Liver (tissue), 8 donors: ENCODE measurements at regions not wholly inside any gene's neighbourhood (a gene's known extent, or its start where the extent isn't known, plus 50 kb on each side); places are given as distances from the start of the nearest gene placed in this dataset.

Source experiments
- DNase-seq: peaks from one replicate; pipeline ENCODE4 v3.0.0-alpha.2; 2017; ENCODE audit warnings: low spot score
- H3K27ac ChIP-seq, 2 donors: one replicate each; pipeline ENCODE4 v1.7.0; 2013; ENCODE audit warnings: inconsistent platforms in 2 of 2, low read length in 2 of 2, control low read depth in 1 of 2, low read depth in 1 of 2, mild to moderate bottlenecking in 1 of 2
- H3K27me3 ChIP-seq, 4 donors: one replicate each; pipeline versions ENCODE4 v1.6.1 to v1.7.0; 2013; ENCODE audit warnings: low read length in 3 of 4, inconsistent platforms in 1 of 4, mild to moderate bottlenecking in 1 of 4, moderate library complexity in 1 of 4; ENCODE audit not compliant: control insufficient read depth in 4 of 4, insufficient read depth in 4 of 4
- H3K36me3 ChIP-seq, 4 donors: one replicate each; pipeline versions ENCODE4 v1.6.1 to v1.7.0; 2013; ENCODE audit warnings: low read length in 3 of 4, mild to moderate bottlenecking in 3 of 4, low read depth in 1 of 4, moderate library complexity in 1 of 4; ENCODE audit not compliant: control insufficient read depth in 4 of 4, insufficient read depth in 3 of 4
- H3K4me1 ChIP-seq, 4 donors: one replicate each; pipeline versions ENCODE4 v1.6.1 to v1.7.0; 2013; ENCODE audit warnings: low read length in 3 of 4, mild to moderate bottlenecking in 3 of 4, moderate library complexity in 1 of 4; ENCODE audit not compliant: control insufficient read depth in 4 of 4, insufficient read depth in 4 of 4
- H3K4me3 ChIP-seq, 3 donors: one replicate each; pipeline versions ENCODE4 v1.6.1 to v1.7.0; 2013; ENCODE audit warnings: low read length in 3 of 3, control low read depth in 1 of 3, low read depth in 1 of 3, mild to moderate bottlenecking in 1 of 3
- H3K9ac ChIP-seq, 2 donors: one replicate each; pipeline ENCODE4 v1.7.0; 2013; ENCODE audit warnings: low read length in 2 of 2, mild to moderate bottlenecking in 2 of 2, moderate library complexity in 2 of 2, control low read depth in 1 of 2, low read depth in 1 of 2
- H3K9me3 ChIP-seq, 4 donors: one replicate each; pipeline versions ENCODE4 v1.6.1 to v1.7.0; 2013; ENCODE audit warnings: low read length in 3 of 4; ENCODE audit not compliant: control insufficient read depth in 4 of 4
- CTCF ChIP-seq: fragments of 150-350 bp; IDR thresholded peaks from 2 replicates; pipeline ENCODE4 v1.5.1; 2017; ENCODE audit warnings: improper control_type of control experiment, low read depth, low read length; ENCODE audit not compliant: missing input control
- EGR1 ChIP-seq, 2 donors: IDR thresholded peaks; 2 replicates each; pipeline ENCODE4 v1.6.1; 2016 to 2018; ENCODE audit warnings: antibody characterized with exemption in 2 of 2, low read depth in 2 of 2
- FOXA1 ChIP-seq: IDR thresholded peaks from 2 replicates; pipeline ENCODE4 v1.6.1; 2016; ENCODE audit warnings: antibody characterized with exemption
- FOXA2 ChIP-seq: IDR thresholded peaks from 2 replicates; pipeline ENCODE4 v1.6.1; 2016; ENCODE audit warnings: antibody characterized with exemption
- GABPA ChIP-seq, 2 donors: IDR thresholded peaks in 1 of 2; conservative IDR thresholded peaks in 1 of 2; 2 replicates each; pipeline ENCODE4 v1.6.1; 2016; ENCODE audit warnings: antibody characterized with exemption in 2 of 2, mild to moderate bottlenecking in 1 of 2, moderate library complexity in 1 of 2
- HNF4A ChIP-seq, 2 donors: conservative IDR thresholded peaks; 2 replicates each; pipeline ENCODE4 v1.6.1; 2016; ENCODE audit warnings: antibody characterized with exemption in 2 of 2, mild to moderate bottlenecking in 2 of 2
- HNF4G ChIP-seq: IDR thresholded peaks from 2 replicates; pipeline ENCODE4 v1.6.1; 2016; ENCODE audit warnings: antibody characterized with exemption
- JUND ChIP-seq, 2 donors: IDR thresholded peaks; 2 replicates each; pipeline ENCODE4 v1.6.1; 2016; ENCODE audit warnings: antibody characterized with exemption in 2 of 2
- MAX ChIP-seq: IDR thresholded peaks from 2 replicates; pipeline ENCODE4 v1.6.1; 2016; ENCODE audit warnings: antibody characterized with exemption
- NR2F2 ChIP-seq: IDR thresholded peaks from 2 replicates; pipeline ENCODE4 v1.6.1; 2016; ENCODE audit warnings: antibody characterized with exemption
- RAD21 ChIP-seq, 2 donors: IDR thresholded peaks; 2 replicates each; pipeline ENCODE4 v1.6.1; 2016; ENCODE audit warnings: antibody characterized with exemption in 2 of 2, mild to moderate bottlenecking in 2 of 2
- RXRA ChIP-seq, 2 donors: IDR thresholded peaks; 2 replicates each; pipeline ENCODE4 v1.6.1; 2017 to 2018; ENCODE audit warnings: antibody characterized with exemption in 2 of 2, mild to moderate bottlenecking in 1 of 2
- SP1 ChIP-seq: IDR thresholded peaks from 2 replicates; pipeline ENCODE4 v1.6.1; 2018; ENCODE audit warnings: antibody characterized with exemption, mild to moderate bottlenecking
- TAF1 ChIP-seq: conservative IDR thresholded peaks from 2 replicates; pipeline ENCODE4 v1.6.1; 2016; ENCODE audit warnings: antibody characterized with exemption, mild to moderate bottlenecking
- WGBS: extraction: QIAGEN DNeasy Blood & Tissue Kit; methylation state at CpG from one replicate; pipeline ENCODE4 v1.1.7; 2013; 5-methylcytosine and 5-hydroxymethylcytosine counted together
- TF ChIP-seq, protein P1 (sequence below): IDR thresholded peaks from 2 replicates; pipeline ENCODE4 v1.6.1; 2016; ENCODE audit warnings: antibody characterized with exemption
- TF ChIP-seq, protein P2 (sequence below): IDR thresholded peaks from 2 replicates; pipeline ENCODE4 v1.6.1; 2016; ENCODE audit warnings: antibody characterized with exemption
- TF ChIP-seq, protein P3 (sequence below): IDR thresholded peaks from 2 replicates; pipeline ENCODE4 v1.6.1; 2016; ENCODE audit warnings: antibody characterized with exemption, mild to moderate bottlenecking
- donor health status: healthy.
- donor health status: healthy.
- donor health status: healthy.
- donor health status: healthy.
- donor health status: healthy.

GRCh38 chr4:68724922-68725321 is 54.5 kb upstream of the UGT2B15 start:
- no peak overlapping the region for H3K9ac ChIP-seq
- H3K27me3 ChIP-seq: no peaks in the 10 kb centered on the region
- no peak overlapping the region for H3K27ac ChIP-seq
- 94% methylated on average over 12 of the region's 12 CpGs for whole genome bisulfite sequencing
- peaks cover 0 to 2% (median 0%) of the 10 kb centered on the region in 4 donors for H3K4me1 ChIP-seq
- no peak for TF ChIP-seq RXRA (IDR thresholded peaks at IDR 0.05)
- TF ChIP-seq GABPA (IDR thresholded peaks at IDR 0.05 in 1 of 2, conservative IDR thresholded peaks at IDR 0.05 in 1 of 2): no peak
- TF ChIP-seq HNF4A (conservative IDR thresholded peaks at IDR 0.05): no peak
- TF ChIP-seq JUND (IDR thresholded peaks at IDR 0.05): no peak
- no peak for TF ChIP-seq FOXA1
- no peak for TF ChIP-seq RAD21 (IDR thresholded peaks at IDR 0.05)
- no peak for TF ChIP-seq CTCF
- TF ChIP-seq NR2F2: no peak
- TF ChIP-seq HNF4G: no peak
- TF ChIP-seq, protein P1, sequence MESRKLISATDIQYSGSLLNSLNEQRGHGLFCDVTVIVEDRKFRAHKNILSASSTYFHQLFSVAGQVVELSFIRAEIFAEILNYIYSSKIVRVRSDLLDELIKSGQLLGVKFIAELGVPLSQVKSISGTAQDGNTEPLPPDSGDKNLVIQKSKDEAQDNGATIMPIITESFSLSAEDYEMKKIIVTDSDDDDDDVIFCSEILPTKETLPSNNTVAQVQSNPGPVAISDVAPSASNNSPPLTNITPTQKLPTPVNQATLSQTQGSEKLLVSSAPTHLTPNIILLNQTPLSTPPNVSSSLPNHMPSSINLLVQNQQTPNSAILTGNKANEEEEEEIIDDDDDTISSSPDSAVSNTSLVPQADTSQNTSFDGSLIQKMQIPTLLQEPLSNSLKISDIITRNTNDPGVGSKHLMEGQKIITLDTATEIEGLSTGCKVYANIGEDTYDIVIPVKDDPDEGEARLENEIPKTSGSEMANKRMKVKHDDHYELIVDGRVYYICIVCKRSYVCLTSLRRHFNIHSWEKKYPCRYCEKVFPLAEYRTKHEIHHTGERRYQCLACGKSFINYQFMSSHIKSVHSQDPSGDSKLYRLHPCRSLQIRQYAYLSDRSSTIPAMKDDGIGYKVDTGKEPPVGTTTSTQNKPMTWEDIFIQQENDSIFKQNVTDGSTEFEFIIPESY: no peak
- TF ChIP-seq EGR1 (IDR thresholded peaks at IDR 0.05; ENCODE audit: low read depth in 2 of 2): no peak
- TF ChIP-seq, protein P2, sequence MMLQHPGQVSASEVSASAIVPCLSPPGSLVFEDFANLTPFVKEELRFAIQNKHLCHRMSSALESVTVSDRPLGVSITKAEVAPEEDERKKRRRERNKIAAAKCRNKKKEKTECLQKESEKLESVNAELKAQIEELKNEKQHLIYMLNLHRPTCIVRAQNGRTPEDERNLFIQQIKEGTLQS: no peak
- no peak for TF ChIP-seq MAX
- no peak for TF ChIP-seq SP1
- no peak for TF ChIP-seq TAF1
- TF ChIP-seq, protein P3, sequence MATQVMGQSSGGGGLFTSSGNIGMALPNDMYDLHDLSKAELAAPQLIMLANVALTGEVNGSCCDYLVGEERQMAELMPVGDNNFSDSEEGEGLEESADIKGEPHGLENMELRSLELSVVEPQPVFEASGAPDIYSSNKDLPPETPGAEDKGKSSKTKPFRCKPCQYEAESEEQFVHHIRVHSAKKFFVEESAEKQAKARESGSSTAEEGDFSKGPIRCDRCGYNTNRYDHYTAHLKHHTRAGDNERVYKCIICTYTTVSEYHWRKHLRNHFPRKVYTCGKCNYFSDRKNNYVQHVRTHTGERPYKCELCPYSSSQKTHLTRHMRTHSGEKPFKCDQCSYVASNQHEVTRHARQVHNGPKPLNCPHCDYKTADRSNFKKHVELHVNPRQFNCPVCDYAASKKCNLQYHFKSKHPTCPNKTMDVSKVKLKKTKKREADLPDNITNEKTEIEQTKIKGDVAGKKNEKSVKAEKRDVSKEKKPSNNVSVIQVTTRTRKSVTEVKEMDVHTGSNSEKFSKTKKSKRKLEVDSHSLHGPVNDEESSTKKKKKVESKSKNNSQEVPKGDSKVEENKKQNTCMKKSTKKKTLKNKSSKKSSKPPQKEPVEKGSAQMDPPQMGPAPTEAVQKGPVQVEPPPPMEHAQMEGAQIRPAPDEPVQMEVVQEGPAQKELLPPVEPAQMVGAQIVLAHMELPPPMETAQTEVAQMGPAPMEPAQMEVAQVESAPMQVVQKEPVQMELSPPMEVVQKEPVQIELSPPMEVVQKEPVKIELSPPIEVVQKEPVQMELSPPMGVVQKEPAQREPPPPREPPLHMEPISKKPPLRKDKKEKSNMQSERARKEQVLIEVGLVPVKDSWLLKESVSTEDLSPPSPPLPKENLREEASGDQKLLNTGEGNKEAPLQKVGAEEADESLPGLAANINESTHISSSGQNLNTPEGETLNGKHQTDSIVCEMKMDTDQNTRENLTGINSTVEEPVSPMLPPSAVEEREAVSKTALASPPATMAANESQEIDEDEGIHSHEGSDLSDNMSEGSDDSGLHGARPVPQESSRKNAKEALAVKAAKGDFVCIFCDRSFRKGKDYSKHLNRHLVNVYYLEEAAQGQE: no peak
- TF ChIP-seq FOXA2: no peak
- peaks cover 0 to 4% (median 0%) of the 10 kb centered on the region in 4 donors for H3K9me3 ChIP-seq
- H3K4me3 ChIP-seq: no peak overlapping the region
- H3K36me3 ChIP-seq: no peaks in the 10 kb centered on the region
- DNase-seq: no peak
